Heart left ventricle (tissue), 16 donors: ENCODE measurements at regions not wholly inside any gene's neighbourhood (a gene's known extent, or its start where the extent isn't known, plus 50 kb on each side); places are given as distances from the start of the nearest gene placed in this dataset.

Experiments
- ATAC-seq, 4 donors: fragments of 200-7000 bp; cut with Tn5 transposase; one replicate each; pipeline ENCODE4 v1.9.1; 2020 to 2022; ENCODE audit warnings: moderate library complexity in 4 of 4, mild to moderate bottlenecking in 3 of 4, moderate number of reproducible peaks in 1 of 4
- DNase-seq, 5 donors: peaks; one replicate each; pipeline ENCODE4 v3.0.0-alpha.2; 2020
- H3K27ac ChIP-seq, 12 donors: fragments of 200-600 bp; sonication (generic) in 4 of 12; one replicate each; pipeline versions ENCODE4 v1.5.0 to v1.8.0; 2016 to 2022; ENCODE audit warnings: mild to moderate bottlenecking in 2 of 12
- H3K27me3 ChIP-seq, 9 donors: fragments of 200-600 bp; sonication (generic) in 2 of 9; one replicate each; pipeline versions ENCODE4 v1.5.1 to v1.8.0; 2016 to 2022; ENCODE audit warnings: mild to moderate bottlenecking in 3 of 9
- H3K36me3 ChIP-seq, 9 donors: fragments of 200-600 bp; sonication (generic) in 2 of 9; one replicate each; pipeline versions ENCODE4 v1.5.0 to v1.8.0; 2018 to 2022; ENCODE audit warnings: mild to moderate bottlenecking in 2 of 9
- H3K4me1 ChIP-seq, 12 donors: fragments of 200-600 bp; sonication (generic) in 4 of 12; one replicate each; pipeline versions ENCODE4 v1.5.0 to v1.8.0; 2016 to 2022; ENCODE audit warnings: mild to moderate bottlenecking in 3 of 12
- H3K4me3 ChIP-seq, 12 donors: fragments of 200-600 bp; sonication (generic) in 4 of 12; one replicate each; pipeline versions ENCODE4 v1.5.0 to v1.8.0; 2017 to 2022; ENCODE audit warnings: mild to moderate bottlenecking in 9 of 12, moderate library complexity in 4 of 12
- H3K9me3 ChIP-seq, 12 donors: fragments of 200-600 bp; sonication (generic) in 4 of 12; one replicate each; pipeline versions ENCODE4 v1.5.0 to v1.8.0; 2016 to 2022; ENCODE audit warnings: mild to moderate bottlenecking in 1 of 12
- POLR2A ChIP-seq, 2 donors: fragments of 450-650 bp; IDR thresholded peaks; one replicate each; pipeline ENCODE4 v1.6.1; 2017; ENCODE audit warnings: antibody characterized with exemption in 2 of 2, mild to moderate bottlenecking in 2 of 2, moderate library complexity in 2 of 2
- WGBS, 4 donors: extraction: QIAGEN DNeasy Blood & Tissue Kit in 2 of 4; methylation state at CpG; one replicate each; pipeline versions ENCODE4 v1.1.5 to v1.1.7; 2013 to 2018; 5-methylcytosine and 5-hydroxymethylcytosine counted together
- intact Hi-C, 10 donors: fragments of 100-400 bp; cut with DNase I; formaldehyde crosslinking; loops; one replicate each; pipeline versions ENCODE4 v1.11.1 to v1.14.2; 2022
- TF ChIP-seq, protein P1 (sequence below), 12 donors: fragments of 200-600 bp; sonication (generic) in 4 of 12; IDR thresholded peaks; one replicate each; pipeline versions ENCODE4 v1.5.0 to v1.8.0; 2018 to 2022; ENCODE audit warnings: antibody characterized with exemption in 12 of 12, mild to moderate bottlenecking in 5 of 12
- donor health status: ischemic (EF 13 %, LVEDD 7.1; RV severe dilation, severe dysfunction).
- donor health status: healthy with polysubstance abuse.
- donor health status: DM: no; HTN: yes; CAD: no.
- donor health status: DM: no; HTN: no; CAD: no.
- donor health status: ischemic (EF 25% LVEDD 6.9; RV normal size, moderate dysfunction).
- donor health status: ischemic (EF 25% LVEDD 5.7; RV mildly dilated, moderate dysfunction).
- donor health status: healthy.
- donor health status: DM: yes; HTN: yes; CAD: no.
- donor health status: ischemic (EF 35%, LVEDD 5.7; RV mildly dilated, moderate dysfunction).
- donor health status: nonischemic (EF 11% LVEDD 7.7; RV severe dilation, severe dysfunction).
- donor health status: DM: yes; HTN: yes; CAD: no.
- donor health status: PGD.
- donor health status: ischemic (EF 29% LVEDD 5.4; RV normal size, mild dysfunction).
- donor health status: nonischemic (EF 23%, LVEDD 6.1; RV moderate dilation, normal function).

DNA sequence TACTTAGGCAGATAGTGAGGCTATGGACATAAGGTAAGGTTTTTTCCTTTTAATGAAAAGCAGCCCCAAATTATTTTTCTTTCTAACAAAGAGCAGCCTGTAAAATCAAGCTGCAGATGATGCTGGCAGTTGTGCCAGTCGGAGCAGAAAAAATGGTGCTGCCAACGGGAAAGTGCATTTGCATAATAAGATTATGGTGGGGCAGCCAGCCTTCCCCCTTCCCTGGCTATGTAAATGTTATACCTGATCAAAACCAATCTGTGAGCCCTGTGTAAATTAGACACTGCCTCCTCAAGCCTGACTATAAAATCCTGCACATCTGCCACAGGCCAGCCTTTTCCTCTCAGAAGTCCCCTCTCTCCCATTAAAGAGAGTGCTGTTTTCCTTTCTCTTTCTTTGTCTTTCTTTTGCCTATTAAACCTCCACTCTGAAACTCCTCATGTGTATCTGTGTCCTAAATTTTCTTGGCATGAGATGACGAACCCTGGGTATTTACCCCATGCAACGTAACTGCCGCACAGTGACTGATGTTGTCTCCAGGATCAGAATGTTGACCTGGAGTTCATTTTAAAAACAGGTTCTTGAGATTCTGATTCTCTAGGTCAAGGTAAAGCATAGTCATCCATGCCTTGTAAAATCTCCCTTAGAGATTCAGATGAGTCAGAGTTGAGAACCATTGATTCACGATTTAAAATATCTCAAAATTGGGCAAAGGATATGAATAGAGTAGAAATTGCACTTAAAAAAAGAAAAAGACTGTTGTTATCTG, 167.3 kb upstream of the C1GALT1 start:
- ATAC-seq, result no peak
- 71 to 74% (median 72%) methylated on average over 6 of the region's 6 CpGs for WGBS, 4 donors

DNA sequence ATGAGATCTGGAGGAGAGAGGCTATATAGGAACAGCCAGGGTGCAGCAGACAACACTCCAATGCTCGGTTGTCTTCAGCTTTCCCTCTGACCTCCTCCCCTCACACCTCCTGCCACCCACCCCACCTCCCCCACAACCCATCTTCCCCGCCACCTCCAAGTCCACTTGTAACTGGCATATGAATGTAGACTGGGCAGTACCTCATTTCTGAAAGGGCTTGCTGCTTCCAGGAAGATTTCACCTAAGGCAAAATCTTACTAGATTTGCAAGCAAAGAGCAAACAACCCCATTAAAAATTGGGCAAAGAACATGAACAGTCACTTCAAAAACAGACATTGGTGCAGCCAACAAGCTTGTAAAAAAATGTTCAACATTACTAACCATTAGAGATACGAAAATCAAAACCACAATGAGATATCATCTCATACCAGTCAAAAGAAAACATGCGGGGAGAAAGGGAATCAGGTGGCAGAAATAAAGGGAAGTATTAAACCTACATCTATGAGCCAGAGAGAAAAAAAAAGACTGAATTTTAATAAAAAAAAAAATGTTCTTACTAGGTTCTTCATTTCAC, 164.6 kb upstream of the C1GALT1 start:
- 67 to 69% (median 68%) methylated on average over 4 of the region's 4 CpGs for WGBS, 4 donors
- no peak overlapping the region for H3K27ac ChIP-seq
- ATAC-seq, result no peak
- no peak for DNase-seq
- H3K27me3 ChIP-seq, result no peaks in the 10 kb centered on the region
- H3K36me3 ChIP-seq, result no peaks in the 10 kb centered on the region
- no peak overlapping the region for H3K4me3 ChIP-seq
- no peak for TF ChIP-seq POLR2A (IDR thresholded peaks at IDR 0.05)
- TF ChIP-seq, protein P1, sequence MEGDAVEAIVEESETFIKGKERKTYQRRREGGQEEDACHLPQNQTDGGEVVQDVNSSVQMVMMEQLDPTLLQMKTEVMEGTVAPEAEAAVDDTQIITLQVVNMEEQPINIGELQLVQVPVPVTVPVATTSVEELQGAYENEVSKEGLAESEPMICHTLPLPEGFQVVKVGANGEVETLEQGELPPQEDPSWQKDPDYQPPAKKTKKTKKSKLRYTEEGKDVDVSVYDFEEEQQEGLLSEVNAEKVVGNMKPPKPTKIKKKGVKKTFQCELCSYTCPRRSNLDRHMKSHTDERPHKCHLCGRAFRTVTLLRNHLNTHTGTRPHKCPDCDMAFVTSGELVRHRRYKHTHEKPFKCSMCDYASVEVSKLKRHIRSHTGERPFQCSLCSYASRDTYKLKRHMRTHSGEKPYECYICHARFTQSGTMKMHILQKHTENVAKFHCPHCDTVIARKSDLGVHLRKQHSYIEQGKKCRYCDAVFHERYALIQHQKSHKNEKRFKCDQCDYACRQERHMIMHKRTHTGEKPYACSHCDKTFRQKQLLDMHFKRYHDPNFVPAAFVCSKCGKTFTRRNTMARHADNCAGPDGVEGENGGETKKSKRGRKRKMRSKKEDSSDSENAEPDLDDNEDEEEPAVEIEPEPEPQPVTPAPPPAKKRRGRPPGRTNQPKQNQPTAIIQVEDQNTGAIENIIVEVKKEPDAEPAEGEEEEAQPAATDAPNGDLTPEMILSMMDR (IDR thresholded peaks at IDR 0.05), result no peak
- no peaks in the 10 kb centered on the region for H3K9me3 ChIP-seq
- intact Hi-C loops, result no loop called here
- H3K4me1 ChIP-seq, result no peaks in the 10 kb centered on the region

More for the DNA sequence above, 167.3 kb upstream of the C1GALT1 start:
- Histone ChIP-seq H3K4me3 (no peak overlapping the region), H3K4me1 (no peaks in the 10 kb centered on the region), H3K27ac (no peak overlapping the region), H3K9me3 (no peaks in the 10 kb centered on the region), H3K27me3 (no peaks in the 10 kb centered on the region), H3K36me3 (no peaks in the 10 kb centered on the region)
- intact Hi-C loops, result no loop called here
- no peak for TF ChIP-seq POLR2A (IDR thresholded peaks at IDR 0.05)
- TF ChIP-seq, protein P1 (IDR thresholded peaks at IDR 0.05), result no peak
- no peak for DNase-seq

- DNase-seq (no peak), ATAC-seq (no peak)
- intact Hi-C loops, result no loop called here
- Histone ChIP-seq H3K27ac (no peak overlapping the region), H3K4me1 (no peaks in the 10 kb centered on the region), H3K27me3 (no peaks in the 10 kb centered on the region), H3K4me3 (no peak overlapping the region), H3K9me3 (no peaks in the 10 kb centered on the region), H3K36me3 (no peaks in the 10 kb centered on the region)
- 89 to 97% (median 93%) methylated on average over 1 of the region's 1 CpG for WGBS, 4 donors
- TF ChIP-seq, protein P1 (IDR thresholded peaks at IDR 0.05), result no peak
- TF ChIP-seq POLR2A (IDR thresholded peaks at IDR 0.05), result no peak
Measured at GRCh38 chr7:7018290-7018689, 164.1 kb upstream of the C1GALT1 start.

DNA sequence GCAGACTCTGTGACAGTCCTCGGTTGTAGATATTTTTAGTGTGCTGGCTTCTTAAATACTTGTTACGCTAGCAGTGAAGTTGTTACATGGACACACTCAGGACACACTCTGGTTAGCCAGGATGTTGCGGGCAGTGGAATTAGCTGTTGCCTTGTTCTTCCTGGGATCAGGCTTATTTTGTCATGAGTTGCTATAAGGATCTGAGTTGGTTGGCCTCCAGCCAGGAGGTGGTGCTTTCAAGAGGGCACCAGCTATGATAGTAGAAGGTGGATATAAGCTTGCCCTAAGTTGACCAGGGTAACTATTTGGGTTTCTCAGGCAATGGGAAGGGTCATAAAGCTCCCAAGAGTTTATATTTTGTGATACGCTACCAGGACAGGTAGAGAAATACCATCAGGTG, 150.1 kb upstream of the C1GALT1 start:
- Histone ChIP-seq H3K9me3 (peaks cover 0 to 5% (median 0%) of the 10 kb centered on the region in 12 donors), H3K36me3 (no peaks in the 10 kb centered on the region), H3K4me3 (no peak overlapping the region), H3K27ac (no peak overlapping the region), H3K27me3 (no peaks in the 10 kb centered on the region), H3K4me1 (no peaks in the 10 kb centered on the region)
- no peak for DNase-seq
- peak in 1 of 4 donors; percentile 16 for ATAC-seq
- intact Hi-C loops, result no loop called here
- WGBS, 4 donors, result 76 to 87% (median 81%) methylated on average over 4 of the region's 4 CpGs
- TF ChIP-seq, protein P1 (IDR thresholded peaks at IDR 0.05), result no peak
- no peak for TF ChIP-seq POLR2A (IDR thresholded peaks at IDR 0.05)
